ENCODE measurements at regions not wholly inside any gene's neighbourhood (a gene's known extent, or its start where the extent isn't known, plus 50 kb on each side); places are given as distances from the start of the nearest gene placed in this dataset.
"Not testable (repeated sequence)": the region's sequence is repeated elsewhere in the genome, so short reads cannot be mapped to it uniquely, and the experiment has no call there.

DNA sequence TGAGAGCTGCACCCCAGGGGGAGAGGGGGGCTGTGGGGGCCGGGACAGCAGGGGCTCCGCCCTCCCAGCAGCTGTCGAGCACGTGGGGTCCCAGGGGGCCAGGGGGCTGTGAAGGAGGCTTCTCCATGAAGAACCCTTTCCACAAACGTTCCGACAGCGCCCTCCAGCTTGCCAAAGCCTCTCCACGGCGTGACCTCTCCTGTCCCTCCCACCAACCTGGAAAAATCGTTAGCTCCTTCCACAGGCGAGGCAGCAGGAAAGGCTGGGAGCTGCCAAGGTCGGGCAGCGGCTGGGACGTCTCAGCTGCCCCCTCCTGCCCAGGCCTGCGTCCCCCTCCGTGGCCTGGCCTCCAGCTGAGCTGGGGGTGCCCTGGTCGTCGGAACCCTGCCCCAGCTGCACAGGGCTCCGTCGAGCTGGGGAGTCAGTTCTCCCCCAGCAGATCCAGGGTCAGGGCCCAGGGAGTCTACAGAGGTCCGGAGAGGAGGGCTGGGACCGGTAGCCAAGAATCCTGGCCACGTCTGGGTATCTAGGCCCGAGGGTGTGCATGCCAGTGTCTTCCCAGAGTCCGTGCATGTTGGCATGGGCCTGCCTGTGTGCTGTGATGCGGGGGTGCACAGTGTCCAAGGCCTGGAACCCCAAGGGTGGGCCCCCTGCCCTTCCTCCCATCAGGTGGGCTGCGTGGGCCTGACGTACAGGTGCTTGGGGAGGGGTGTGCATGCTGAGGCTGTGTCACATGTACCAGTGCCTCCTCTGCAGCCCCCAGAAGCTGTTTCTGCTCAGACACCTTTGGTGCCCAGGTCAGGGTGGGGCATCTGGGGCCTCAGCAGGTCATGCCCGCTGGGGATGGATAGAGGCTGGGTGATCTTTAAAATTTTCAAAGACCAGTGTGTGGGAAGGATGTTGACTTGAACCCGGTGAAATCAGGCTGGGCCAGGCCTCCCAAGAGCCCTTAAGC is 66.5 kb downstream of the UNCX start:
- DNase-seq: no peak

DNA sequence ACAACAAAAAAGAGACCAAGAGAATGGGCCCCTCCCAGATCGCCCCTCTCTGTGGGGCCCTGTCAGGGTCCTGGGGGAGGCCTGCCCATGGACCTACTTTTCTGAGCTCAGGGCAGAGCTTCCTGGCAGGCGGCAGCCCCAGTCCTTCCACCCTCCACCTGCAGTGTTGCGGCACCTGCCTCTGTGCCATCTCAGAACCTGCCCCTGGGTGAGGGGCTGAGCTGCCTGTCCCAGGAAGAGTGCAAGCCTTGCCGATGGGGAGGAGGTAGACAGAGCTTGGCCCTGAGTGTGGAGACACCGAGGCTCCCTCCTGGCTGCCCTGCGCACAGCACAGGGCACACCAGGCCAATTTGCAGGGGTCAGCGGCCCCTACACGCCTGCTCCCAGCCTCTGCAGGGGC is 67.5 kb downstream of the UNCX start:
- no peak for DNase-seq

DNA sequence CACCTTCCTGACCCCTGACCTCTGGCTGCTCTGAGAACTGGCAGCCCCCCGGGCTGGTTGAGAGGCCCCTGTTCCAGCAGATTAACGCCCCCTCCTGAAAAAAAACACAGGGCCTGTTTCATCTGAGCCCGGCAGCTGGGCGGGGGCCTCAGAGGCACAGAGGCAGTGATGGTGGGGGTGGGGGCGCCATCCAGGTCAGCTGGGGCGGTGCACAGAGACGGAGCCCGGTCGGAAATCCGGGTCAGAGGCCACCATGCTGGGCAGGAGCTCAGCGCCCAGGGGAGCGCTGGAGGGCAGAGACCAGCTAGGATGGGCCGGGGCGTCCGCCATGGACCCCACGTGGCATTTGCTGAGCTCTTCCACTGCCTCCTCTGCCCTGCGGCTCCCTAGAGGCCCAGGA is 68.0 kb downstream of the UNCX start:
- DNase-seq: no peak

DNA sequence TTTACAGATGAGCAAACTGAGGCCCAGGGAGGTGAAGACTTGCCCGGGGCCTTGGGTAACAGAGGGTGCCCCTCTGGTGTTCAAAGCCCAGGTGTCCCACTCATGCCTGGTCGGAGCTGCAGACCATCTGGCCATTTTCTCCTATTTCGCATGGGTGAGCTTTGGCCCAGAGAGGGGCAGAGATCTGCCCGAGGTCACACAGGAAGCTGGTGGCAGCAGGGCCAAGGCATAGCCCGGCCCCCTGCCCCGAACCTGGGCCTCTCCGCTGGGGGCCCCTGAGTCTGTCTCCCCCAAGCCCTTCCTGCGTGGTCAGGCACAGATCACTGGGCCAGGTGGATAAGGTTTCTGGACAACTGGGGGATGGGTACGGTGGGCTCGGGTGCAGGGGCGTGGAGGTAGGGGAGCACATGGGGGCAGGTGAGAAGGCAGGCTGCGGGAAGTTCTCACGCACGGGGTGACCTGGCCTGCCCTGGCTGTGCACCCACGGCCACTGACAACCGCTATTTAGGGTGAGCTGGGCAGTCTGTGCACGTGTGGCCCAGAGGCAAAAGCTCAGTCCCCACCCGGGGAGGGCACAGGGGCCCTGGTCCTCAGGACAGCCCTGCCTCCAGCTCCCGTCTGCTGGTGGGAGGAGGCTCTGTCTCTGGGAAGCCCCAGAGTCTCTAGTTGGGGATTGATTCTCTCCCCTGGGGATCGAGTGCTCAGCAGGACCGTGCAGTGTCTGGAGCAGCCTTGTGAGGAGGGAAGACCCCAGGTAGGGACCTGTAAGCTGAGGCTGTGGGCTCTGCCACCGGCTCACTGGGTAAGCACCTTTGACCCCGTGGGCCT is 68.6 kb downstream of the UNCX start:
- no peak for DNase-seq

DNA sequence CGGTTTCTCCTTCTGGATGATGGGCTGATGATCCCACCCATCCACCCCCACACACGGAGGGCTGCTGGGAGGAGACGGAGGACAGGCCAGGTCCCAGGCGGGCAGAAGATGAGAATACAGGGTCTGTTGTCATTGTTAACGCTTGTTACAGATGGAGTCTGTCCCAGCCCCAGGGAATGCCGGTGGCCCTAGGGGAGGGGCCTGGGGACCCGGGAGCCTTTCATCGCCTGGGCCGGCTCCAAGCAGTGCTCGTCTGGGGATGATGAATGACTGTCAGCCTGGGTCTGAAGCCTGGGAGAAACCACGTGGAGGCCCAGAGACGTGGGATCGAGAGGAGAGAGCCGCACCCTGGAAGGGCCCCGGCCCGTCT is 69.2 kb downstream of the UNCX start:
- DNase-seq: no peak

DNA sequence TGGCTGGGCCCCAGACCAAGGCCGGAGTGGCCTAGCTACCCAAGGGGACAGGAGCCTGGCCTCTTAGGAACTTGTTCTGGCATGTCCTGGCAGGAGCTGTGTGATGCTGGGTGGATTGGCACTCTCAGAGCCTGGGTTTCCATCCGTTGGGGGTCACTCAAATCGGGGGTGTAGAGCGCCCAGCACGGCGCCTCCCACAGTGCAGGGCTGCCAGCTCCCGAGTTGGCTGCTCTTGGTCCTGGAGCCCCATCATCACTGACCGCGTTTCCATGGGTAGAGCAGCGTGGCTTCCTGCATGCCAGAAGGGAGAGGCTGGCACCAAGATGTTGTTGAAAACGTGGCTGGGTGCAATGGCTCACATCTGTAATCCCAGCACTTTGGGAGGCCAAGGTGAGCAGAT is 70.3 kb downstream of the UNCX start:
- DNase-seq: no peak

DNA sequence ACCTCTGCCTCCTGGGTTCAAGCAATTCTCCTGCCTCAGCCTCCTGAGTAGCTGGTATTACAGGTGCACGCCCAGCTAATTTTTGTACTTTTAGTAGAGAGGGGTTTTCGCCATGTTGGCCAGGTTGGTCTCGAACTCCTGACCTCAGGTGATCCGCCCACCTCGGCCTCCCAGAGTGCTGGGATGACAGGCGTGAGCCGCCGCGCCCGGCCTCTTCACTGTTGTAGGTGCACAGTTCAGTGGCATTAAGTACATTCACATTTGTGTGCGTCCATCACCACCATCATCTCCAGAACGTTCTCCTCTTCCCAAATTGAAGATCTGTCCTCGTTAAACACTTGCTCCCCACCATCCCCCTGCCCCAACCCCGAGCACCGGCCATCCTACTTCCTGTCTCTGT is 71.3 kb downstream of the UNCX start:
- DNase-seq: not testable (repeated sequence)

DNA sequence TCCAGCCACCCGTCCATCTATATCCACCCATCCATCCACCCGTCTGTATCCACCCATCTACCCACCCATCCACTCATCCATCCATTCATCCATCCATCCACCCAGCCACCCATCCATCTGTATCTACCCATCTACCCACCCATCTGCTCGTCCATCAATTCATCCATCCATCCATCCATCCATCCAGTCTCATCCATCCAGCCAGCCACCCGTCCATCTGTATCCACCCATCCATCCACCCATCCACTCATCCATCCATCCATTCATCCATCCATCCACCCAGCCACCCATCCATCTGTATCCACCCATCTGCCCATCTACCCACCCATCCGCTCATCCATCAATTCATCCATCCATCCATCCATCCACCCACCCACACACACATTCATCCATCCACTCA is 73.2 kb downstream of the UNCX start:
- DNase-seq: no peak

DNA sequence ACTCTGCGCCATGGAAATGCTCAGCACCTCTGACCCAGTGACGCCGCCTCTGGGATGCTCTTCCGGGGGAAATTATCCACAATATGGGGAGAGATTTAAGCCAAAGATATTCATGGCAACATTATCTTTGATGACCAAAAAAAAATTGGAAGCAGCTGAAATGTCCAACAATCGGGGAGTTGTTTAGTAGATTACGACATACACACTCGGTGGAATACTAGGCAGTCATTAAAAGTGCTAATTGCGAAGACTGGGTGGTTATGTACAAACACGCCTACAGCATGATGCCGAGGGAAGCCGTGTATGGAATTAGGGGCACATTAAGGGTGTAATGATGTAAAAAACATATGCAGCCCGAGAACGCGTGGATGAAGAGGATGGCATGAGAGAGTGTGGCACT is 75.2 kb downstream of the UNCX start:
- DNase-seq: no peak

DNA sequence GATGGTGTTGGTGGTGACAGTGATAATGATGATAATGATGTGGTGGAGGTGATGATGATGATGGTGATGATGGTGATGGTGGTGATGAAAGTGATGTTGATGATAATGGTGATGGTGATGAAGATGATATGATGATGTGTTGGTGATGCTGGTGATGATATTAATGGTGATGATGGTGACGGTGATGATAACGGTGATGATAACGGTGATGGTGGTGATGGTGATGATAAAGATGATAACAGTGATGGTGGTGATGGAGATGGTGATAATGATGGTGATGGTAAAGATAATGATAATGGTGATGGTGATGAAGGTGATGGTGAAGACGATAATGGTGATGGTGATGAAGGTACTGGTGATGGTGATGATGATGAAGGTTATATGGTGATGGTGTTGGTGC is 76.6 kb downstream of the UNCX start:
- DNase-seq: no peak

DNA sequence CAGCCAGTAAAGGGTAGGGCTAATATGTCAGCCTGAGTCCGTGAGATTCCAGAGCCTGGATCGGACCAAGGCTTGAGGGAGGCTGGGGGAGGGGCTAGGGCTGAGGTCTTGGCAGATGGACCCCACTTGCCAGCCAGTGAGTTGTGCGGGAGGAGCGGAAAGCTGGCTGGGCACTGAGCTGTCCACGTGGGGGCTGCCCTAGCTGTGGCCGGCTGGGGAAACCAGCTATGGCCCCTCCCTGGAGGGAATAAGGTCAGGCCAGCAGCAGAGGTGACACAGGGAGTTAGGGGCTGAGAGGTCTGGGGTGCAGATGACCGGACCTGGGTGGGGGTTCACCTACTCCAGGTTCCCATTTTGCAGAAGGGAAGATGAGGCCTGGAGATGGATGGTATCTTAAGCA is 77.3 kb downstream of the UNCX start:
- DNase-seq: no peak

DNA sequence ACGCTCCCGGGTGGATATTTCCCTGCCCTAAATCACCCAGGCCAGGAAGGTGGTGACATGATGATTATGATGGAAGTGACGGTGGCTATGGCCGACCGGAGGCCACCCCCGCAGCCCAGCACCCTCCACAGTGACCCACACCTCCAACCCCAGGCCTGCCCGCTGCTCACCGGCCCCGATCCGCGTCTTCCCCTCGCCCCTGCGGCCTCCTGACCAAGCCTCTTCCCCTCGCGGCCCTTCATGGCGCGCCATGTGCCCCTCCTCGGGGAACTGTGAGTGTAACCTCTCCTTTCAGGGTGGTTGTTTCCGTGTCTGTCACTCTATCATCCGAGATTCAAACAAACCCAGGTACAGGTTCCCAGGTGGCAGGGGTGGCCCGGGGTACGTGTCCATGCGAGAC is 78.3 kb downstream of the UNCX start:
- no peak for DNase-seq

DNA sequence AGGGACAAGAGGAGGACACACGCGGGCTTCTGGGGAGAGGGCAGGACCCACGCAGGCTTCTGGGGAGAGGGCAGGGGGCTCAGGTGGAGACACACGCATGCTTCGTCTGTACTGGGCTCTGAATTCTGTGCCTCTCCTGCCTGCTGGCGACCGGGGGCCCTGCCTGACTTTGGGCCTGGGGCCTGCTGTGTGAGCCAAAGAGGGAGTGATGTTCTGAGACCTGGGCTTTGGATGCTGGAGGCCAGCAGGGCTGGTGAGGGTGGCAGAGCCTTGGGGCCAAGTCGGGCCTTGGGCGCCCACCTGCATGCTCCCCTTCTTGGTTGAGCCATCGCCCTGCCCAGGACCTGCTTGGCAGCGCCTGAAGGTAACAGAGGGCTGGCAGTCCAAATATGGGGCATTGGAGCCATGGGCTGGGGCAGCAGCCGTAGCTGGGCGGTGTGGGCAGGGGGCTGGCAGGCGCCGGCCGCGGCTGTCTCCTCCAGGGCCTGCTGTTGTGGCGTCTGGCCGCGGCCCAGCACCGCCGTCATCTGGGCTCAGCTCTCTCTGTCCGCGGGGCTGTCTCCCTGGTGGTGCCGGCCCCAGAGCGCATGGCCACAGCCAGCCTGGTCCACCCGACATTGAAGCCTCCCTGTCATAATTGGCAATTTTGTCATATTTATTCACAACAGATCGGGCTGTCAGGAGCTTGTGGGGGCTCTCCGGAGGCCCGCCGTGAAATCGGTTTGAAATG is 78.9 kb downstream of the UNCX start:
- no peak for DNase-seq

DNA sequence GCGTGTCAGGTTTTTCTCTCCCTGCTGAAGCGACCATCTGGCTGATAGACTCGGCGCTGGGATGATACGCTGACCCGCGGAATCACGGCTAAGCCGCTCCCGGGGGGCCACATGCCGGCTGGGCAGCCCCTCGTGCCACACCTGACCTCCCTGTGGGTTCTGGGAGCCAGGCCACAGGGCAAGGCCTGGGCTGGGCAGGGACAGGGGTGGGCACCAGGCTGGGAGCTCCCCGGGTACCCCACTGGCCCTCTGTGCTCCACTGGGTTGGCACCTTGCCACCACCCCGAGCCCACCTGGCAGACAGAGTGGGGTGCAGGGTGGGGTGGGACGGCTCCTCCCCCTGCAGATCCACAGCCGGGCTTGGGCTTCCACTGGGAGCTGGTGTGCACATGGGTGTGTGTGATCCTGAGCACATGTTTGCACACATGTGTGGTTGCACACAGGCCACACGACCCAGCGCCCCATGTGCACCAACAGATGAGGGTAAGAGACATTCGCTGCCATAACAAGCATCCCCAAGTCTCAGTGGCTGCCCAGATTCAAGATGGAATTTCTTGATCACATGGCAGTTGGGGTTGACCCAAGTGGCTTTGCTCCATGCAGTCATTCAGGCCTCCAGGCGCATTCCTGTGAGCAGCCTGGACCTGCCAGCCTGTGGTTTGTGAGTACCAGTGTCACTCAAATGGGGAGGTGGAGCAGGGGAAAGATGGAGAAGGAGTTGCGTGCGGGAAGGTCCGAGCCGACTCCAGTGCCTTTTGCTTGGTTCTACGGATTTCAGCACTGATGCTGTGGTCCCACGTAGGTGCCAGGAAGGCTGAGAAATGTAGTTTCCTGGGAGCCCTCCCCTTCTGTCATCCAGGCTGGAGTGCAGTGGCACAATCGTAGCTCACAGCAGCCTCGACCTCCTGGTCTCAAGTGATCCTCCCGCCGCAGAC is 79.7 kb downstream of the UNCX start:
- DNase-seq: no peak

DNA sequence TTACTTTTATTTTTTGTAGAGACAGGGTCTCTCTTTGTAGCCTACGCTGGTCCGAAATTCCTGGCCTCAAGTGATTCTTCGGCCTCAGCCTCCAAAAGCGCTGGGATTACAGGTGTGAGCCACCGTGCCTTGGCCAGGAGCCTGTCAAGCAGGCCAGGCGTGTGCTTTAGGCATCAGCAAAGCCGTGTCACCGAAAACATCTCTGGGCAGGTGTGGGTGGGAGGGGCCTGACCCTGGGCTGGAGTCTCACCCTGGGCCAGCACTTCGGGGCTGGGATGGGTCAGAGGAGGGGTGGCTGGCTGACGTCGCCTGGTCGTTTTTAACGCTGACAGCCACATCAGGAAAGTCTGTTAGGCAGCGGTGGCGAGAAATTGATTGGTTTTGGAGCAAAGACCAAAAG is 80.9 kb downstream of the UNCX start:
- no peak for DNase-seq

DNA sequence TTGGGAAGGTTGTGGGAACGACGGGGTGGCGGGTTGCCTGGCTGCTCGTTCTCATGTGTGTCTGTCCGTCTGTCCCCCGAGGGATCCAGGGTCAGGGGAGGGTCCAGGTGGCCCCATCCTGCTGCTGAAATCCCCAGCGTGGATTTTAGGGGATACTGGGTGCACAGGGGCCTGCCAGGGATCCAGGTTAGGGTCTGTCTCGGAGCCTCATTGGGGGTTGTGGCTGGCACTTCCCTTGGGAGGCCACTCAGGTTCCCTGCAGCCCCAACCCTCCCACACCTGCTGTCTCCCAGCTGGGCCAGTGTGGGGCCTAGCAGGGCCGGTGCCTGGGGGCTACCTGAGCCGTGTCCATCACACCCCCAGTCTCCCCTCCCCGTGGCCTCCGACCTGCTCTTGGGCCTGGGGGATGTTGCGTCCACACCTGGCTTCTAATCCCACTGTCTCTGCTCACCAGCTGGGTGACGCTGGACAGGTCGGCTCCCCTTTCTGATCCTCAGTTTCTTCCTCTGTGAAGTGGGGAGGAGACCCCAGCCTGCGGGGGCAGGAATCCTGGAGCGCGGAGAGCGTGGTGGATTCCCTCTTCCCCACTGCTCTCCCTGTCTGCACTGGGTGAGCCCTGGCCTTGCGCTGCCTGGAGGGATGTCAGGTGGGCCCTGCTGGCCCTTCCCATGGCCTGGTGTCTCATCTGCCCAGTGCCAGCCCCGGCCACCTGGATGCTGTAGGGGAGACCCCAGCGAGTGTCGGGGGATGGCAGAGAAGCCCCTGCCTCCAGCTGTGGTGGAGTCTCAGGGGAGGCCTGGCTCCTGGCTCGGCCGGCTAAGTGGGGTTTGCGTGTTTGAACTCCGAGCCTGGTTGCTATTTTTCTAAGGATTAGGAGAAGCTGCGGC is 81.6 kb downstream of the UNCX start:
- DNase-seq: no peak

DNA sequence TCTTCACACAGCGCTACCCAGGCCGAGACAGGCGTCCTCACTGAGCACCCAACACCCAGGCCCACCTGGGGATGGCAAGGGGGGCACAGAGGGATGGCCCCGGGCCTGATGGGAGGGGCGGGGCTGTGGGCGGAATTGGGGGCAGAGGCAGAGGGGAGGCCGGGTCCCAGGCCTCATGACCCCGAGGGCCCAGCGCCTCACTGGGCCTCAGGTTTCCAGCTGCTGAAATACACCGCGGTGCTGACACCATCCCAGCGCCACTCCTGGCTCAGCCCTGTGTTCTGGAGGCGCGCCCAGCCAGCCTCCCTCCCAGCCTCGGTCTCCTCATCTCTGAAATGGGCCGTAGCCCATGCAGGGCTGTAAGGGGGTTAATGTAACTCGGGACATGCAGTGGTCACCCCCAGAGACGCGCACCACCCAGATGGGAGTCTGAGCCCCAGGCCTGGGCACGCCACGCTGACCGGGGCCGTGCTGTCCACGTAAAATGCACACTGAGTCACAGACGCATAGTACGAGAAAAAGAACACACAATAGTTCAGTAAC is 82.3 kb downstream of the UNCX start:
- DNase-seq: no peak

DNA sequence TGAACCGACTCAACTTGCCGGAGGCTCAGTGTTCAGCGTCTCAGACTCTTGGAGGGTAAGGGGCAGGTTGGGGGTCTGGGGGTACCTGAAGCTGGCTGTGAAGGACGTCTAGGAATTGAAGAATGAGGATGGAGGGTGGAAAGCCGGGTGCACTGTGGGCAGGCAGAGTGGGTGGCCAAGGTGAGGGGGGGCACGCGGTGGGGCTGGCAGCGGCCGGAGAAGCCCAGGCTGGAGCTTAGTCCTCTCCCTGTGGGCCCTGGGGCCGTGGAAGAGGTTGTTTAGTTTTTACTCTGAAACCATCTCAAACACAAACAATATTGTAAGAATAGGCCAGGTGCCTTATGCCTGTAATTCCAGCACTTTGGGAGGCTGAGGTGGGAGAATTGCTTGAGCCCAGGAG is 83.4 kb downstream of the UNCX start:
- no peak for DNase-seq

DNA sequence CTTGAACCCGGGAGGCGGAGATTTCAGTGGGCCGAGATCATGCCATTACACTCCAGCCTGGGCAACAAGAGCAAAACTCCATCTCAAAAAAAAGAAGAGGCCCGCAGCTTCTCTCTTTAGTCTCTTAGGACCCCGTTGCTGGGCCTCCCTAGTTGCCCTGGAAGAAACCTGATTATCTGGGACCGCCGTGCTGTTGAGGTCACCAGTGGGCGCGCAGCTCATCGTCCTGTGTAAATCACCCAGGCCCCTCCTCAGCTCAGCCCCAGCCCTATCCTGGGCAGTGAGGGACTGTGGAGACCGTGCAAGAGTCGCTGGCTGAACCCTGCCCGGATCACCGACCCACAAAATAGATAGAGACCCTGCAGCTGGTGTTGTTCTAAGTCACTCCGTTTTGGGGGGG is 85.0 kb downstream of the UNCX start:
- no peak for DNase-seq

DNA sequence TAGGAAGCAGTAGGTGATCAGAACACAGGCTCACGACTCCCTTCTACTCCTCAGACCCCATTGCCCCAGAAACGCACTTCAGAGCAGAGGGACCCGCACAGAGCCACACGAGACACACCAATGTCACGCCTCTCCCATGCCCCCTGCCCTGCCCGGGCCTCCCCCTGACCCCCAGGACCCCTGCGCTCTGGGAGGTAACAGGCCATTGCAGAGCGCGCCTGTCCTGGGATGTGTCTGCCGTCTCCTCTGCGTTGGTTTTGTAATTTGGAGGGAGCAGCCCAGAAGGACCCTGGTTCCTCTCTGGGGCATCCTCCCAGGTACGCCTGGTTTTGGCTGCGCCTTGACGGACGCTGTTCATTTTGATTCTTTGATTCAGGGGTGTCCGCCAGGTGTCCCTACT is 85.4 kb downstream of the UNCX start:
- no peak for DNase-seq

Measured in nucleus accumbens (tissue), 56 donors.